GM19043 (cell line): ENCODE measurements at regions not wholly inside any gene's neighbourhood (a gene's known extent, or its start where the extent isn't known, plus 50 kb on each side); places are given as distances from the start of the nearest gene placed in this dataset.

ENCODE experiments used
- ATAC-seq: cut with Tn5 transposase; IDR thresholded peaks from one replicate; pipeline ENCODE4 v1.9.1; 2021; ENCODE audit warnings: low read depth; ENCODE audit not compliant: unreplicated experiment

GRCh38 chr7:22913158-22913557 lies 90.5 kb upstream of the TOMM7 start:
- no peak for ATAC-seq

- no peak for ATAC-seq
Observed at GRCh38 chr7:22911889-22912288, 89.2 kb upstream of the TOMM7 start.

GRCh38 chr7:22909917-22910316 lies 87.3 kb upstream of the TOMM7 start:
- no peak for ATAC-seq

GRCh38 chr7:22907805-22908204 lies 85.2 kb upstream of the TOMM7 start:
- ATAC-seq = no peak

- no peak for ATAC-seq
Observed at GRCh38 chr7:22900784-22901183, 78.1 kb upstream of the TOMM7 start.

- no peak for ATAC-seq
Observed at GRCh38 chr7:22900101-22900500, 77.5 kb upstream of the TOMM7 start.

- ATAC-seq = no peak
Observed at GRCh38 chr7:22896917-22897316, 74.3 kb upstream of the TOMM7 start.

- no peak for ATAC-seq
Observed at GRCh38 chr7:22895828-22896165, 73.1 kb upstream of the TOMM7 start.

- ATAC-seq = no peak
Observed at GRCh38 chr7:22895140-22895827, 72.6 kb upstream of the TOMM7 start.

GRCh38 chr7:22894546-22894945 lies 71.9 kb upstream of the TOMM7 start:
- ATAC-seq = no peak

GRCh38 chr7:22890773-22891172 lies 68.1 kb upstream of the TOMM7 start:
- ATAC-seq = no peak

GRCh38 chr7:22885797-22886261 lies 63.2 kb upstream of the TOMM7 start:
- ATAC-seq = peak; percentile 89

- ATAC-seq = peak; percentile 43
Observed at GRCh38 chr7:22884911-22885788, 62.5 kb upstream of the TOMM7 start.

- no peak for ATAC-seq
Observed at GRCh38 chr7:22882106-22882505, 59.5 kb upstream of the TOMM7 start.

GRCh38 chr7:22879709-22880306 lies 57.2 kb upstream of the TOMM7 start:
- no peak for ATAC-seq

- no peak for ATAC-seq
Observed at GRCh38 chr7:22879280-22879679, 56.6 kb upstream of the TOMM7 start.

- ATAC-seq = no peak
Observed at GRCh38 chr7:22876986-22877729, 54.5 kb upstream of the TOMM7 start.

- no peak for ATAC-seq
Observed at GRCh38 chr7:22875470-22875869, 52.8 kb upstream of the TOMM7 start.

GRCh38 chr7:22874904-22875303 lies 52.3 kb upstream of the TOMM7 start:
- no peak for ATAC-seq
